HUES6 (cell line): ENCODE measurements at regions not wholly inside any gene's neighbourhood (a gene's known extent, or its start where the extent isn't known, plus 50 kb on each side); places are given as distances from the start of the nearest gene placed in this dataset.
A peak's percentile ranks its signal among the peaks of the same experiment; 100 is the strongest.

ENCODE experiments used
- H3K27ac ChIP-seq: 2 replicates; pipeline ENCODE4 v1.7.0; 2013; ENCODE audit warnings: low read depth, mild to moderate bottlenecking, low read length, inconsistent platforms
- H3K27me3 ChIP-seq: 2 replicates; pipeline ENCODE4 v1.6.1; 2013; ENCODE audit warnings: low read length; ENCODE audit not compliant: control insufficient read depth, insufficient read depth
- H3K36me3 ChIP-seq: 2 replicates; pipeline ENCODE4 v1.6.1; 2013; ENCODE audit warnings: low read length; ENCODE audit not compliant: control insufficient read depth, insufficient read depth
- H3K4me1 ChIP-seq: 2 replicates; pipeline ENCODE4 v1.6.1; 2013; ENCODE audit warnings: low read length; ENCODE audit not compliant: control insufficient read depth, insufficient read depth
- H3K4me3 ChIP-seq: 2 replicates; pipeline ENCODE4 v1.5.1; 2013; ENCODE audit warnings: low read depth, low read length
- H3K9ac ChIP-seq: one replicate; pipeline ENCODE4 v1.6.1; 2013; ENCODE audit warnings: mild to moderate bottlenecking, low read length
- H3K9me3 ChIP-seq: 2 replicates; pipeline ENCODE4 v1.6.1; 2013; ENCODE audit warnings: low read depth, low read length; ENCODE audit not compliant: control insufficient read depth, insufficient read depth

DNA sequence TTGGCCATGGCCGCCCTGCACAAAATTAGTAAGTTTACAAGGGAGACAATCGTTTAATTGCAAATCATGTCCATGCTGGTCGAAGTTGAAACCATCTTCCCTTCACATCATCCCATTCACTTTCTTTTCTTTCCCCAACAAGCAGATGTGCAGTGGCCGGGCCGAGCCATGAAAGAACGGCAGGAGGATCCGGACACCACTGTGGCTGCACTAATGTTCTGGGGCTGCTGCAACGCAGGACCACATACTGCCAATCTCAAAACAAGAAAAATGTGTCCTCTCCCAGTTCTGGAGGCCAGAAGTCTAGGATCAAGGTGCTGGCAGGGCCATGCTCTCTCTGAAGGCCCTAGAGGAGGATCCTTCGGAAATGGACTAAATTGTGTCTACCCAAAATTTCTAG lies 227.4 kb upstream of the MYT1L start:
- peaks cover 8% of the 10 kb centered on the region for H3K9me3 ChIP-seq

DNA sequence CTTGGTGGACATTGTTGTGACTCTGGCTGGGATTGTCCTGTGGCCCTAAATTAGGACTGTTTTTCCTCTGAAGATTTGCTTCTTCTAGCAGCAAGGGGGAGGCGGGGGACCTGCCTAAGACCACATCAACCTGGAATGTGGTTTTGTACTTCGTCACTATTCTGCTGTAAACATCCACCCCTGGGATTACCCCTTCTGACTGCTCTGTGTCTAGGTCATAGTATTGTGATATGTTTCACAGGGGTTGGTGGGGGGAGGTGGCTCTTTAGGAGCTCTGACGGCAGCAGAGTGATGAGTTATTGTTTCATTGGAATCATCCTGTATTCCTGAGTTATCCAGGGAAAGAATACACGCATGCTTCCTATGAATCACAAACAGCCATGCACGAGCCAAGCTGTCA lies 226.4 kb upstream of the MYT1L start:
- no peaks in the 10 kb centered on the region for H3K36me3 ChIP-seq
- no peaks in the 10 kb centered on the region for H3K27me3 ChIP-seq
- peaks cover 17% of the 10 kb centered on the region for H3K9me3 ChIP-seq
- H3K9ac ChIP-seq = no peak overlapping the region
- H3K27ac ChIP-seq = no peak overlapping the region
- no peak overlapping the region for H3K4me3 ChIP-seq
- no peaks in the 10 kb centered on the region for H3K4me1 ChIP-seq

More for the DNA sequence above, 227.4 kb upstream of the MYT1L start:
- Histone ChIP-seq H3K36me3 (no peaks in the 10 kb centered on the region), H3K27ac (no peak overlapping the region), H3K27me3 (no peaks in the 10 kb centered on the region), H3K9ac (no peak overlapping the region), H3K4me1 (no peaks in the 10 kb centered on the region), H3K4me3 (no peak overlapping the region)

DNA sequence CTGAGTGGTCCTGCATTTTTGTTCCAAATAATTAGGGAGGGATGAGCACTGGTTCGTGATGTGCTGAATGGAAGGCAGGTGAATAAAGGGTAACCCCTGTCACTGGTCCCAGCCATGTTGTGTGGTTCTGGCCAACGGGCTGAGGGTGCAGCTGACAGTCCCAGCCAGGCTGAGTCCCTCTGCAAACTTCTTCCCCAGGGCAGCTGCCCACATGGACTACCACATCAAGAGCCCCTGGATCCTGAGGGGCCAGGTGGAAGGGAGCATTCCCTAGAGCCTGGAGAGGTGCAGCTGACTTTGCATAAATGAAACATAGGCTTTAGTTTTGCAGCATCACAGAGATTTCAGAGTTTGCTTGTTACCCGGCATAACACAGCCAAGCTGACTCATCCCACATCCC lies 219.8 kb upstream of the MYT1L start:
- Histone ChIP-seq H3K9me3 (peaks cover 35% of the 10 kb centered on the region), H3K36me3 (no peaks in the 10 kb centered on the region), H3K27me3 (no peaks in the 10 kb centered on the region), H3K4me1 (no peaks in the 10 kb centered on the region), H3K9ac (no peak overlapping the region), H3K27ac (no peak overlapping the region), H3K4me3 (no peak overlapping the region)

DNA sequence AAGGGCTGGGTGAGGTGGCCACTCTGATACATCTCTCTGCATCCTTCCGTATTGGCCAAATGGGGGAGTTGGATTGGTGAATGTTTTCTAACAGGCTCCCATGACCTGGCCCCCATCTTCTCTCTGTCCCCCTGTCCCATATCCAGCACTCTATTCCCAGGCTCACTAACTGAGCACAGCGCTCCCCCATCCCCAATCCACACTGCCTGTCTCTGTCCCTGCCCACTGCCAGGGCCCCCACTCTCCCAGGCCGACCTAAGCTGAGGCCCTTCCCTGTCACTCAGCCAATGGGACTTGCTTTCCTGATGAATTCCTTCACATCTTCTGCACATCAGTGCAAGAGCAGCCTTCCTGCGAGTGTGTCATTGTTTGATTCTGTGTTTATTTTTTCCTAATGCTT lies 216.8 kb upstream of the MYT1L start:
- H3K4me1 ChIP-seq = no peaks in the 10 kb centered on the region
- H3K36me3 ChIP-seq = no peaks in the 10 kb centered on the region
- no peak overlapping the region for H3K9ac ChIP-seq
- no peaks in the 10 kb centered on the region for H3K27me3 ChIP-seq
- no peak overlapping the region for H3K4me3 ChIP-seq
- no peak overlapping the region for H3K27ac ChIP-seq
- H3K9me3 ChIP-seq = peaks cover 20% of the 10 kb centered on the region

DNA sequence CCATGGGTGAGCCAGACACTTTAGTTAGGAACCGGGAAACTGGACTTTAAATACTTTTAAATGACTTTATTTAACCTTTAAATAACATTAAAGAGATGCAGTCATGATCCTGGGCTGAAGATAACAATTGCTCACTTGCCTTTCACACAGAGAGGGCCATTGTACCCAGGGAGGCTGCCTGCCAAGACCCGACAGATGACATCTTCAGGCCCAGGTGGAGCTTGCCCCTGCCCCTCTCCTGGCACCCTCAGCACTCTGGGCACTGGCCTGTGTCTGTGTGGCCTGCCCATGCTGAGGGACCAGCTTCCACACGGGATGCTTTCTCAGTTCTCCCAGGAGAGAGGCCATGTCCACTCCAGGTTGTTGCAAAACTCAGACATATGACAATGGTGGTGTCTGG lies 216.4 kb upstream of the MYT1L start:
- Histone ChIP-seq H3K27ac (no peak overlapping the region), H3K27me3 (no peaks in the 10 kb centered on the region), H3K4me1 (no peaks in the 10 kb centered on the region), H3K9me3 (peaks cover 17% of the 10 kb centered on the region), H3K36me3 (no peaks in the 10 kb centered on the region), H3K9ac (no peak overlapping the region), H3K4me3 (no peak overlapping the region)

DNA sequence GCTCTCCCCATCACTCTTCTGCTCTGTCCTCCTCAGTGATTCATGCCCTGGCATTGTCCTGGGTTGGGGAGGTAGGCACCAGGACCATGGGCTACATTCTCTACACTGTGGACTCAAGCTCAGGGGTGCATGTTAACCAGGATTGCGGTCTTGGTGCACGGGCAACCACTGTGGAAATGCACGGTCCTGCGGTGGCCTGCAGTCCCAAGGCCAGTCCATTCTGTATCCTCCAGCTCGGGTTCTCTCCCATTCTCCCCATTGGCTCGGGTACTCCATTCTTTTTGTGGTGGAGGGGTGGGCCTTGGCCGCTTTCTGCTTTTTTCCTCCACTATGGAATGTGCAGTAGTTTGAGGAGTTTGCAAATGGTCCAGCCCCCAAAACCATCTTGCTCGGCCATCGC lies 215.0 kb upstream of the MYT1L start:
- Histone ChIP-seq H3K27me3 (no peaks in the 10 kb centered on the region), H3K4me1 (no peaks in the 10 kb centered on the region), H3K9me3 (peaks cover 3% of the 10 kb centered on the region; the same call in 1 of the 2 replicates), H3K27ac (no peak overlapping the region), H3K9ac (no peak overlapping the region), H3K36me3 (no peaks in the 10 kb centered on the region), H3K4me3 (no peak overlapping the region)

DNA sequence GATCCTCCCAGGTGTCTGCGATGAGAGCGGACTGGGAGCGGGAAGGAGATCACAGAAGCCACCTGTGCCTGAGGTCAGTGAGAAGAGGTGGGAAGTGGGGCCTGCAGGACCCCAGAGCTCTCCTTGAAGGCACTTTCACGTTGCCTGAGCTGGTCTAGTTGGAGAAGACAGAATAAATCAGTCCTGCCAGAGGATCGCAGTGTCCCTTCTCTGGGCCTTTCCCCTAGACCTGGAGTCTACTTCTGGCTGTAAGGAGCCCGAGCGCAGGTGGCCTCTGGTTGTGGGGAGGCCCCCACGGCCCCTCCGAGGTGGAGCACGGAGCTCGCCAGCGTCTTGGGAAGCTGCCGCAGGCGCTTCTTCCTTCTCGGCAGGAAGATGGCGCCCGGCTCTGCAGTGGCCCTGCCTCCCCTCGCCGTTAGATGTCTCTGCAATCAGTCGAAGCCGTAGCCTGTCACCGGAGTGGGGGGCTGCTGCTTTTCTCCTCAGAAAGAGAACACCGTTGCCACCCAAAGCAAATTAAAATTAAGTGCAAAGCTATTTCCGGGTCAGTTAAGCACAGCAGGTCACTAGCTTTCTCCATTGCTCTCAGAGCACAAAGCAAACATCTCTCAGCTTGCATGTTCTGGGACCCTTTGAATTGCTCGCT lies 212.0 kb upstream of the MYT1L start:
- Histone ChIP-seq H3K9me3 (no peaks in the 10 kb centered on the region), H3K9ac (no peak overlapping the region), H3K4me3 (no peak overlapping the region), H3K4me1 (no peaks in the 10 kb centered on the region), H3K27me3 (no peaks in the 10 kb centered on the region), H3K36me3 (no peaks in the 10 kb centered on the region), H3K27ac (0 out of 2 replicates have a peak overlapping the region, but pooled peaks have one; percentile 56)

DNA sequence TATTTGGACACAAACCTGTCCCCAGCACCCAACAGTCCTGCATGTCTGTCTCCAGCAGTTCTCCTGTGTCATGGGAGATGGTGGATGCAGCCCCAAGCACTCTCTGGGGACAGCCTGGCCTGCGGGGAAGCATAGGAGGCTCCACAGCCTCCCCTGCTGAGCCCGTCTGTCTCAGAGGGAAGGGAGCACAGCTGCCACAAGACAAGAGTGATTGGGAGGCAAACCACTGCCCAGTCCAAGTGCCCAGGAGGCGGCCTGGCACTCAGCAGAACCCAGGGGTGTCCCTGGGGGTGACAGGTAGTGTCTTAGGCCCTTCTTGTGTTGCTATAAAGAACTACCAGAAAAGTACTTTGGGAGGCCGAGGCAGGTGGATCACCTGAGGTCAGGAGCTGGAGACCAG lies 211.2 kb upstream of the MYT1L start:
- no peak overlapping the region for H3K27ac ChIP-seq
- H3K9me3 ChIP-seq = no peaks in the 10 kb centered on the region
- H3K4me3 ChIP-seq = no peak overlapping the region
- H3K4me1 ChIP-seq = no peaks in the 10 kb centered on the region
- no peak overlapping the region for H3K9ac ChIP-seq
- H3K36me3 ChIP-seq = no peaks in the 10 kb centered on the region
- no peaks in the 10 kb centered on the region for H3K27me3 ChIP-seq

DNA sequence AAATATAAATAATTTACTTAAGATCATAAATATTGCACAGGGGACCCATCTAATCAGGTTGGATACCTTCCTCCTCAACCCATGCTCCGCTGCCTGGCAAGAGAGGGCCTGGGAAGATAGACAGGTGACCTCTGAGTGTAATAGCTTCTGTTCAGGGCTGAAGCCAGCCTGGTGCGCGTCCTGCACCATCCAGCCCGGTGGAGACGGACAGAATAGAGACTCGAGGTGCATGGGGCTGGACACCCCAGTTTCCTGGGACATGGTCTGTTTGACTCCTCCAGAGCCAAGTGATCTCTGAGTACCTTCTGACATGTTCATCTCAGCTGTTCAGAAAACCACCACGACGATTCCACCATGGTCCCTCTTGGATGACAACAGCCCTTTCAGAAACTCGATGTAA lies 209.3 kb upstream of the MYT1L start:
- H3K4me3 ChIP-seq = no peak overlapping the region
- no peaks in the 10 kb centered on the region for H3K27me3 ChIP-seq
- H3K27ac ChIP-seq = no peak overlapping the region
- H3K36me3 ChIP-seq = no peaks in the 10 kb centered on the region
- H3K9ac ChIP-seq = no peak overlapping the region
- H3K9me3 ChIP-seq = no peaks in the 10 kb centered on the region
- no peaks in the 10 kb centered on the region for H3K4me1 ChIP-seq

DNA sequence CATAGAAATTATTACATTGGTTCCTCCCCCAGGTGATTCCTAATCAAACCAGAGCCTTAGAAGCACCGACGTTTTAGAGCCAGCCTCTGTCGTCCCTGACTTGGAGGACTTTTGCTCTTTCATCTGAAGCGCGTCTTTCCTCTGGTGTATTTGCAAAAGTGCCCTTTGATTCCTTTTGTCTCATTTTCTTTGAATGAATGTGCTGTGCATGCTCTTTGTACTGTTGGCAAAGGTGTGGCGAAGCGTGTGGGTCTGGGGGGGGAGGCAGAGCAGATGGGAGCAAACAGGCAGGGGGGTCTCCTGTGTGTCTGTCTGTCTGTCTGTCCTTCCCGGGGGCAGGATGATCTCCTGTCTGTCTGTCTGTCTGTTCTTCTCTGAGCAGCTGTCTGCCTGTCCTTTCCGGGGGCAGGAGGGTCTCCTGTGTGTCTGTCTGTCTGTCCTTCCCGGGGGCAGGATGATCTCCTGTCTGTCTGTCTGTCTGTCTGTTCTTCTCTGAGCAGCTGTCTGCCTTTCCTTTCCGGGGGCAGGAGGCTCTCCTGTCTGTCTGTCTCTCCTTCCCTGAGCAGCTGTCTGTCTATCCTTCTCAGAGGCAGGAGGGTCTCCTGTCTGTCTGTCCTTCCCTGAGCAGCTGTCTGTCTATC lies 205.5 kb upstream of the MYT1L start:
- no peak overlapping the region for H3K9ac ChIP-seq
- 0 out of 2 replicates have a peak, but pooled peaks cover 4% of the 10 kb centered on the region for H3K9me3 ChIP-seq
- H3K36me3 ChIP-seq = no peaks in the 10 kb centered on the region
- H3K27ac ChIP-seq = no peak overlapping the region
- H3K4me3 ChIP-seq = no peak overlapping the region
- no peaks in the 10 kb centered on the region for H3K27me3 ChIP-seq
- no peaks in the 10 kb centered on the region for H3K4me1 ChIP-seq

DNA sequence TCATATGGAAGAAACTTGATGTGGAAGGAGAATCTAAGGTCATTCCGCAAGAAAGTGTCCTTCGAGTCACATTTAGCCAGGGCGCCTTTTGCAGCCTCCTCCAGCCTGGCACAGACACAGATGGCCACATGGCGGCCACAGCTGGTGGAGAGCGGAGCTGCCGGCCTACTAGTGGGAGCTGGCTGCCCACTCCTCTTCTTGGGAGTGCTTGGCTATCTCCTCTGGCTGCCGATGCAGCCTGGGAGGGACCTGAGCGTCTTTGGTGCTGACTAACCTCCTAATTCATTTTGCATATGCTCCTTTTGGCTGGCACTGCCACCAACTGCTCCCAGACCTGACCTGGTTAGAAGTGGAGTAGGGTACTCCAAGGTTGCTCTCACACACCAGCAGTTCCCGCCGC lies 199.3 kb upstream of the MYT1L start:
- Histone ChIP-seq H3K27ac (no peak overlapping the region), H3K27me3 (no peaks in the 10 kb centered on the region), H3K4me3 (no peak overlapping the region), H3K9me3 (0 out of 2 replicates have a peak, but pooled peaks cover 4% of the 10 kb centered on the region), H3K4me1 (no peaks in the 10 kb centered on the region), H3K9ac (no peak overlapping the region), H3K36me3 (no peaks in the 10 kb centered on the region)
